Neural crest cell (in vitro differentiated cells): ENCODE measurements at regions not wholly inside any gene's neighbourhood (a gene's known extent, or its start where the extent isn't known, plus 50 kb on each side); places are given as distances from the start of the nearest gene placed in this dataset.
A peak's percentile ranks its signal among the peaks of the same experiment; 100 is the strongest.

Experiments
- DNase-seq: peaks from one replicate; pipeline ENCODE4 v3.0.0; 2021; ENCODE audit warnings: low read depth, mixed read lengths, low spot score
- H3K27ac Mint-ChIP-seq: one replicate; pipeline ENCODE4 v1.8.0; 2021; ENCODE audit warnings: mild to moderate bottlenecking, mixed read lengths; ENCODE audit not compliant: unreplicated experiment
- H3K27me3 Mint-ChIP-seq: 2 replicates; pipeline ENCODE4 v1.8.0; 2021; ENCODE audit warnings: low read depth, mild to moderate bottlenecking, mixed read lengths
- H3K36me3 Mint-ChIP-seq: 2 replicates; pipeline ENCODE4 v1.8.0; 2021; ENCODE audit warnings: low read depth, mild to moderate bottlenecking, mixed read lengths
- H3K4me1 Mint-ChIP-seq: 2 replicates; pipeline ENCODE4 v1.8.0; 2021; ENCODE audit warnings: mixed read lengths
- H3K4me3 Mint-ChIP-seq: one replicate; pipeline ENCODE4 v1.8.0; 2021; ENCODE audit warnings: mild to moderate bottlenecking, mixed read lengths
- H3K9me3 Mint-ChIP-seq: 2 replicates; pipeline ENCODE4 v1.8.0; 2021; ENCODE audit warnings: mixed read lengths
- CTCF ChIP-seq: fragments of 200-600 bp; sonication (generic); conservative IDR thresholded peaks from 2 replicates; pipeline ENCODE4 v1.5.0; 2021; ENCODE audit warnings: antibody characterized with exemption, mild to moderate bottlenecking

- H3K4me3 Mint-ChIP-seq = no peak overlapping the region
- no peak for TF ChIP-seq CTCF
- H3K9me3 Mint-ChIP-seq = no peaks in the 10 kb centered on the region
- no peaks in the 10 kb centered on the region for H3K4me1 Mint-ChIP-seq
- DNase-seq = no peak
- H3K27ac Mint-ChIP-seq = no peak overlapping the region
- H3K27me3 Mint-ChIP-seq = no peaks in the 10 kb centered on the region
- no peaks in the 10 kb centered on the region for H3K36me3 Mint-ChIP-seq
Measured at GRCh38 chr12:116495260-116495659, 63.9 kb upstream of the MAP1LC3B2 start.

- H3K9me3 Mint-ChIP-seq = no peaks in the 10 kb centered on the region
- H3K4me3 Mint-ChIP-seq = no peak overlapping the region
- no peak for TF ChIP-seq CTCF
- no peaks in the 10 kb centered on the region for H3K27me3 Mint-ChIP-seq
- H3K4me1 Mint-ChIP-seq = no peaks in the 10 kb centered on the region
- DNase-seq = no peak
- H3K36me3 Mint-ChIP-seq = no peaks in the 10 kb centered on the region
- H3K27ac Mint-ChIP-seq = peak overlapping the region; percentile 38
Measured at GRCh38 chr12:116497051-116497591, 62.1 kb upstream of the MAP1LC3B2 start.

- H3K4me1 Mint-ChIP-seq = peaks cover 4% of the 10 kb centered on the region
- no peak for TF ChIP-seq CTCF
- no peaks in the 10 kb centered on the region for H3K9me3 Mint-ChIP-seq
- no peak for DNase-seq
- H3K4me3 Mint-ChIP-seq = no peak overlapping the region
- no peaks in the 10 kb centered on the region for H3K36me3 Mint-ChIP-seq
- H3K27ac Mint-ChIP-seq = no peak overlapping the region
- H3K27me3 Mint-ChIP-seq = no peaks in the 10 kb centered on the region
Measured at GRCh38 chr12:116498471-116498870, 60.7 kb upstream of the MAP1LC3B2 start.

- TF ChIP-seq CTCF = no peak
- Mint-ChIP-seq H3K27ac (peak overlapping the region; percentile 62), H3K4me3 (no peak overlapping the region), H3K36me3 (no peaks in the 10 kb centered on the region), H3K27me3 (peaks cover 8% of the 10 kb centered on the region), H3K4me1 (peaks cover 14% of the 10 kb centered on the region), H3K9me3 (no peaks in the 10 kb centered on the region)
- no peak for DNase-seq
Measured at GRCh38 chr12:116502141-116502725, 56.9 kb upstream of the MAP1LC3B2 start.

- Mint-ChIP-seq H3K27ac (no peak overlapping the region), H3K36me3 (no peaks in the 10 kb centered on the region), H3K9me3 (no peaks in the 10 kb centered on the region), H3K4me3 (no peak overlapping the region), H3K4me1 (peaks cover 17% of the 10 kb centered on the region), H3K27me3 (peaks cover 11% of the 10 kb centered on the region)
- no peak for DNase-seq
- TF ChIP-seq CTCF = no peak
Measured at GRCh38 chr12:116502989-116503496, 56.1 kb upstream of the MAP1LC3B2 start.
